Endothelial cell of umbilical vein (primary cell): ENCODE measurements at regions not wholly inside any gene's neighbourhood (a gene's known extent, or its start where the extent isn't known, plus 50 kb on each side); places are given as distances from the start of the nearest gene placed in this dataset.

Experiments
- BruUV-seq: library from RNA; stranded (reverse); fragments of 400-500 nt; replicated peaks from 2 replicates; lab custom pipeline; 2021; lab: Mats Ljungman, UMichigan
- CTCF ChIA-PET: fragments of 300-600, 350-600 bp; sonication (Branson Sonifier 250); formaldehyde crosslinking; loops from one replicate; lab custom pipeline; 2021; ENCODE audit warnings: antibody characterized with exemption, inconsistent platforms; lab: Charles Lee
- POLR2A ChIA-PET: fragments of 300-600, 350-600 bp; sonication (Branson Sonifier 250); formaldehyde crosslinking; loops from one replicate; lab custom pipeline; 2021; ENCODE audit warnings: antibody characterized with exemption, inconsistent platforms; lab: Charles Lee
- DNase-seq: peaks from one replicate; pipeline ENCODE4 v3.0.0-alpha.2; 2011; ENCODE audit warnings: low read depth, low spot score
- FAIRE-seq: peaks from 2 replicates; lab custom pipeline; 2011; peaks lifted over from hg19 to GRCh38; lab: Jason Lieb, UNC
- H2AFZ ChIP-seq: 2 replicates; pipeline ENCODE4 v1.6.0; 2012; ENCODE audit warnings: low read depth, low read length, control low read depth, inconsistent platforms
- H3K27ac ChIP-seq: 2 replicates; pipeline ENCODE4 v1.5.1; 2011; ENCODE audit warnings: low read depth, mild to moderate bottlenecking, control low read depth, low read length, moderate library complexity; ENCODE audit not compliant: insufficient read depth
- H3K27me3 ChIP-seq, 2 experiments: 2 replicates each; pipeline versions ENCODE4 v1.6.0 to v1.6.1; 2011; ENCODE audit warnings: low read length in 2 of 2, mixed read lengths in 1 of 2; ENCODE audit not compliant: control insufficient read depth in 2 of 2, insufficient read depth in 2 of 2
- H3K36me3 ChIP-seq, 2 experiments: 2 replicates in 1 of 2; 3 replicates in 1 of 2; pipeline ENCODE4 v1.5.1; 2011; ENCODE audit warnings: low read length in 2 of 2, mild to moderate bottlenecking in 1 of 2, moderate library complexity in 1 of 2; ENCODE audit not compliant: control insufficient read depth in 2 of 2, insufficient read depth in 2 of 2; ENCODE audit errors: extremely low read depth in 1 of 2
- H3K4me1 ChIP-seq: 3 replicates; pipeline ENCODE4 v1.5.1; 2011; ENCODE audit warnings: mild to moderate bottlenecking, low read length; ENCODE audit not compliant: control insufficient read depth, insufficient read depth; ENCODE audit errors: extremely low read depth
- H3K4me2 ChIP-seq: 2 replicates; pipeline ENCODE4 v1.6.1; 2011; ENCODE audit warnings: low read length, control low read depth, mixed read lengths; ENCODE audit not compliant: insufficient read depth
- H3K4me3 ChIP-seq, 3 experiments: fragments of 200-600 bp in 1 of 3; sonication (generic), shearing (Covaris generic) in 1 of 3; replicated peaks in 1 of 3; 2 replicates each; pipeline ENCODE4 v1.5.1; 2011 to 2016; ENCODE audit warnings: control low read depth in 3 of 3, low read length in 3 of 3, mild to moderate bottlenecking in 2 of 3, inconsistent platforms in 1 of 3, low read depth in 1 of 3, moderate library complexity in 1 of 3; ENCODE audit not compliant: insufficient read depth in 1 of 3
- H3K79me2 ChIP-seq: 2 replicates; pipeline ENCODE4 v1.6.0; 2012; ENCODE audit warnings: low read length, inconsistent platforms; ENCODE audit not compliant: control insufficient read depth, insufficient read depth
- H3K9ac ChIP-seq: replicated peaks from 2 replicates; pipeline ENCODE3; 2011; ENCODE audit warnings: low read length, control low read depth; ENCODE audit not compliant: insufficient read depth; ENCODE audit errors: extremely low read depth
- H3K9me1 ChIP-seq: replicated peaks from 3 replicates; pipeline ENCODE4 v1.6.0; 2011; ENCODE audit warnings: mild to moderate bottlenecking, low read length; ENCODE audit not compliant: control insufficient read depth, insufficient read depth; ENCODE audit errors: extremely low read depth
- H3K9me3 ChIP-seq: replicated peaks from 2 replicates; pipeline ENCODE4 v1.5.1; 2012; ENCODE audit warnings: low read length, inconsistent platforms; ENCODE audit not compliant: control insufficient read depth, insufficient read depth
- H4K20me1 ChIP-seq: replicated peaks from 2 replicates; pipeline ENCODE3; 2011; ENCODE audit warnings: mild to moderate bottlenecking, low read length; ENCODE audit not compliant: control insufficient read depth, insufficient read depth; ENCODE audit errors: extremely low read depth
- CTCF ChIP-seq, 2 donors: IDR thresholded peaks; 1 replicate in 1 of 2; 2 replicates in 1 of 2; pipeline ENCODE4 v1.5.1; 2011; ENCODE audit warnings: low read length in 2 of 2, mild to moderate bottlenecking in 2 of 2, moderate library complexity in 2 of 2, control low read depth in 1 of 2, inconsistent platforms in 1 of 2, low read depth in 1 of 2; ENCODE audit not compliant: insufficient read depth in 1 of 2; ENCODE audit errors: extremely low read depth in 1 of 2
- EZH2 ChIP-seq: IDR thresholded peaks from 2 replicates; pipeline ENCODE4 v1.6.1; 2012; ENCODE audit warnings: borderline replicate concordance, low read depth, mild to moderate bottlenecking, moderate library complexity, low read length, inconsistent platforms; ENCODE audit not compliant: severe bottlenecking
- FOS ChIP-seq: IDR thresholded peaks from 2 replicates; pipeline ENCODE4 v1.6.1; 2011; ENCODE audit warnings: mild to moderate bottlenecking, low read length, moderate library complexity, borderline replicate concordance; ENCODE audit not compliant: insufficient read depth
- GATA2 ChIP-seq: IDR thresholded peaks from 2 replicates; pipeline ENCODE4 v1.7.0; 2011; ENCODE audit warnings: low read depth, mild to moderate bottlenecking, moderate library complexity, mixed read lengths, low read length; ENCODE audit not compliant: insufficient read length, insufficient read depth
- JUN ChIP-seq: IDR thresholded peaks from 2 replicates; pipeline ENCODE4 v1.6.1; 2011; ENCODE audit warnings: borderline replicate concordance, low read depth; ENCODE audit not compliant: insufficient read length, insufficient read depth
- MAX ChIP-seq: IDR thresholded peaks from 2 replicates; pipeline ENCODE4 v1.6.1; 2011; ENCODE audit not compliant: insufficient read depth, insufficient read length
- MYC ChIP-seq: IDR thresholded peaks from one replicate; pipeline ENCODE4 v1.6.1; 2011; ENCODE audit warnings: mild to moderate bottlenecking, low read depth, low read length
- POLR2A ChIP-seq: IDR thresholded peaks from 2 replicates; pipeline ENCODE4 v1.6.1; 2012; ENCODE audit warnings: low read depth, mild to moderate bottlenecking, control low read depth, low read length
- POLR2AphosphoS5 ChIP-seq: IDR thresholded peaks from 2 replicates; pipeline ENCODE4 v1.6.1; 2012; ENCODE audit warnings: low read depth, mild to moderate bottlenecking, control low read depth, low read length, moderate library complexity; ENCODE audit not compliant: insufficient read depth
- dilution Hi-C: fragments of 300-500 bp; cut with MboI; formaldehyde crosslinking; loops from one replicate; pipeline ENCODE4 v1.15.0; 2019; ENCODE audit warnings: low sequenced_read_pairs; ENCODE audit not compliant: extremely low pct_ligation_motif_present
- intact Hi-C: fragments of 100-400 bp; cut with micrococcal nuclease; formaldehyde crosslinking; loops from one replicate; pipeline ENCODE4 v1.10.0; 2022

- H3K9ac ChIP-seq: no peak overlapping the region
- H3K4me1 ChIP-seq: peaks cover 17% of the 10 kb centered on the region
- no peaks in the 10 kb centered on the region for H3K9me1 ChIP-seq
- no peaks in the 10 kb centered on the region for H4K20me1 ChIP-seq
- peaks cover 29% of the 10 kb centered on the region for H3K79me2 ChIP-seq
- TF ChIP-seq MAX (no peak), FOS (no peak), GATA2 (no peak), EZH2 (no peak), JUN (no peak), MYC (no peak), CTCF (IDR thresholded peaks at IDR 0.05; ENCODE audit: extremely low read depth in 1 of 2, insufficient read depth in 1 of 2, low read depth in 1 of 2, low read length in 2 of 2) (no peak), POLR2A (no peak), POLR2AphosphoS5 (no peak)
- H3K27me3 ChIP-seq: no peaks in the 10 kb centered on the region
- ChIA-PET POLR2A (interaction anchor here (0.5 kb wide), 1 partner anchor 1538 kb away, joined by 5 read pairs; the partner anchor contains the start of gene ABCB9), CTCF (no interaction called here)
- intact Hi-C loops: no loop called here
- H3K36me3 ChIP-seq: no peaks in the 10 kb centered on the region
- no peak overlapping the region for H2AFZ ChIP-seq
- no peak overlapping the region for H3K27ac ChIP-seq
- H3K9me3 ChIP-seq: no peaks in the 10 kb centered on the region
- BruUV-seq: no TSS peak
- FAIRE-seq (no peak), DNase-seq (no peak)
- H3K4me2 ChIP-seq: no peak overlapping the region
- dilution Hi-C loops: no loop called here
- no peak overlapping the region for H3K4me3 ChIP-seq
Measured at GRCh38 chr12:124504273-124505000, 63.0 kb downstream of the NCOR2 start.
